Esophagus squamous epithelium (tissue), 4 donors: ENCODE measurements at regions not wholly inside any gene's neighbourhood (a gene's known extent, or its start where the extent isn't known, plus 50 kb on each side); places are given as distances from the start of the nearest gene placed in this dataset.

ENCODE experiments used
- POLR2A ChIP-seq, 4 donors: fragments of 450-650 bp; IDR thresholded peaks; one replicate each; pipeline ENCODE4 v1.6.1; 2017; ENCODE audit warnings: antibody characterized with exemption in 4 of 4, mild to moderate bottlenecking in 4 of 4, moderate library complexity in 3 of 4
- TF ChIP-seq, protein P1 (sequence below), 6 experiments: fragments of 450-650 bp in 4 of 6; fragments of 200-600 bp in 2 of 6; sonication (generic) in 2 of 6; IDR thresholded peaks; one replicate each; pipeline ENCODE4 v1.5.1; 2016 to 2019; ENCODE audit warnings: antibody characterized with exemption in 6 of 6, mild to moderate bottlenecking in 4 of 6, moderate library complexity in 4 of 6

DNA sequence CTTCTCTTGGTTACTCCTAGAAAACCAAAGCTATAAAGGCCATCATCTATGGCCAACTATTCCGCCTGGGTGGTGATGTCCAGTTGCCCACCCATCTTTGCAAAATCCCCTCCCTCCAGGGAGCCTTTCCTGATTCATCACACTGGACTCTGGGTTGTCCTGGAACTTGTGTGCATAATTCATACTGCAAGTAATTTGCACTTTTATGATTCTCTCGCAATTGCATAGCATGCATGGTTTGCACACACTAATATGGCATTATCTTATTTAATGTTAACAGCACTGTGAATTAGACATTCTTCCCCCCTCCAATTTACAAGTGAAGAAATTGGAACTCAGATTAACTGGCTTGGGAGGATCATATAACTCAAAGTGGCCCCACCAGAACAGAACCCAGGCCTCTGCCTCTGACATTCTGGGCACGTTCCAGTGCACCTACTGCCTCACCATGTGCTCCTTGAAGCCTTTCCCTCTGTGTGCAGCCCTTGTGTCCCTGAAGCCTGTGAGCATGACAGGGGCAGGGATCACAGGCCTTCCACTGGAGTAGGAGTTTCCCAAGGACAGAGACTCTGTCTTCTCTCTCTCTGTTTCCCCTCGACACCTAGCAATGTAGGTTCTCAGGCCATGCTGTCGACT lies 98.9 kb upstream of the IPO9 start:
- TF ChIP-seq, protein P1, sequence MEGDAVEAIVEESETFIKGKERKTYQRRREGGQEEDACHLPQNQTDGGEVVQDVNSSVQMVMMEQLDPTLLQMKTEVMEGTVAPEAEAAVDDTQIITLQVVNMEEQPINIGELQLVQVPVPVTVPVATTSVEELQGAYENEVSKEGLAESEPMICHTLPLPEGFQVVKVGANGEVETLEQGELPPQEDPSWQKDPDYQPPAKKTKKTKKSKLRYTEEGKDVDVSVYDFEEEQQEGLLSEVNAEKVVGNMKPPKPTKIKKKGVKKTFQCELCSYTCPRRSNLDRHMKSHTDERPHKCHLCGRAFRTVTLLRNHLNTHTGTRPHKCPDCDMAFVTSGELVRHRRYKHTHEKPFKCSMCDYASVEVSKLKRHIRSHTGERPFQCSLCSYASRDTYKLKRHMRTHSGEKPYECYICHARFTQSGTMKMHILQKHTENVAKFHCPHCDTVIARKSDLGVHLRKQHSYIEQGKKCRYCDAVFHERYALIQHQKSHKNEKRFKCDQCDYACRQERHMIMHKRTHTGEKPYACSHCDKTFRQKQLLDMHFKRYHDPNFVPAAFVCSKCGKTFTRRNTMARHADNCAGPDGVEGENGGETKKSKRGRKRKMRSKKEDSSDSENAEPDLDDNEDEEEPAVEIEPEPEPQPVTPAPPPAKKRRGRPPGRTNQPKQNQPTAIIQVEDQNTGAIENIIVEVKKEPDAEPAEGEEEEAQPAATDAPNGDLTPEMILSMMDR (IDR thresholded peaks at IDR 0.05): no peak
- TF ChIP-seq POLR2A (IDR thresholded peaks at IDR 0.05): no peak
